DOHH2 (cell line): ENCODE measurements at regions not wholly inside any gene's neighbourhood (a gene's known extent, or its start where the extent isn't known, plus 50 kb on each side); places are given as distances from the start of the nearest gene placed in this dataset.

Experiments
- EZH2phosphoT487 ChIP-seq: fragments of 200-600 bp; sonication (generic); IDR thresholded peaks from 2 replicates; pipeline ENCODE4 v1.6.1; 2017; ENCODE audit warnings: borderline replicate concordance, mild to moderate bottlenecking, antibody characterized with exemption, low read length, moderate library complexity, mixed read lengths
- TF ChIP-seq, protein P1 (sequence below): fragments of 200-600 bp; sonication (generic); IDR thresholded peaks from one replicate; pipeline ENCODE4 v1.5.1; 2014; ENCODE audit warnings: antibody characterized with exemption, mild to moderate bottlenecking, low read depth, low read length; ENCODE audit not compliant: poor library complexity, severe bottlenecking

DNA sequence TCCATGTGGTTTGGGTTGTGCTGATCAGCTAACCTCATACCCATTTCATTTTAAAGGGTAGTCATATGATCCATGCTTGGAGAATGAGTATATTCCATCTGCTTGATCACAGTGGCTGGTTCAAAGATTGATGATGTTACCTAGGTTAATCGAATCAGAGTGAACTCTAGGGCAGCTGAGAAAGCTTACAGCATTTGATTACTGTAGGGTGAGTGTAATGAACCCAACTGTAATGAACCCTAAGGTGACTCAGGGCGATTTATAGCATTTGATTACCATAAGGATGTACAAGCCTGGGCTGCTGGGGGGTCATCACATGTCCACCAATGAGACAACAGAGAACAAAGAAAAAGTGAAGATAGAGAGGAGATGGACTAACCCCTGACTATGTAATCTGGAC, 523.1 kb downstream of the ADRA2A start:
- TF ChIP-seq, protein P1, sequence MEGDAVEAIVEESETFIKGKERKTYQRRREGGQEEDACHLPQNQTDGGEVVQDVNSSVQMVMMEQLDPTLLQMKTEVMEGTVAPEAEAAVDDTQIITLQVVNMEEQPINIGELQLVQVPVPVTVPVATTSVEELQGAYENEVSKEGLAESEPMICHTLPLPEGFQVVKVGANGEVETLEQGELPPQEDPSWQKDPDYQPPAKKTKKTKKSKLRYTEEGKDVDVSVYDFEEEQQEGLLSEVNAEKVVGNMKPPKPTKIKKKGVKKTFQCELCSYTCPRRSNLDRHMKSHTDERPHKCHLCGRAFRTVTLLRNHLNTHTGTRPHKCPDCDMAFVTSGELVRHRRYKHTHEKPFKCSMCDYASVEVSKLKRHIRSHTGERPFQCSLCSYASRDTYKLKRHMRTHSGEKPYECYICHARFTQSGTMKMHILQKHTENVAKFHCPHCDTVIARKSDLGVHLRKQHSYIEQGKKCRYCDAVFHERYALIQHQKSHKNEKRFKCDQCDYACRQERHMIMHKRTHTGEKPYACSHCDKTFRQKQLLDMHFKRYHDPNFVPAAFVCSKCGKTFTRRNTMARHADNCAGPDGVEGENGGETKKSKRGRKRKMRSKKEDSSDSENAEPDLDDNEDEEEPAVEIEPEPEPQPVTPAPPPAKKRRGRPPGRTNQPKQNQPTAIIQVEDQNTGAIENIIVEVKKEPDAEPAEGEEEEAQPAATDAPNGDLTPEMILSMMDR: no peak
- TF ChIP-seq EZH2phosphoT487: no peak
